Endodermal cell (in vitro differentiated cells): ENCODE measurements at regions not wholly inside any gene's neighbourhood (a gene's known extent, or its start where the extent isn't known, plus 50 kb on each side); places are given as distances from the start of the nearest gene placed in this dataset.

ENCODE experiments used
- DNase-seq: peaks from one replicate; pipeline ENCODE4 v3.0.0-alpha.2; 2017
- H3K27ac ChIP-seq: 2 replicates; pipeline ENCODE4 v1.5.1; 2013; ENCODE audit warnings: mild to moderate bottlenecking, low read depth, low read length, moderate library complexity
- H3K27me3 ChIP-seq: 2 replicates; pipeline ENCODE4 v1.6.1; 2013; ENCODE audit warnings: mild to moderate bottlenecking, low read length, moderate library complexity; ENCODE audit not compliant: insufficient read depth, control insufficient read depth, poor library complexity, severe bottlenecking
- H3K36me3 ChIP-seq: 2 replicates; pipeline ENCODE4 v1.7.0; 2013; ENCODE audit warnings: mild to moderate bottlenecking, low read length, moderate library complexity; ENCODE audit not compliant: control insufficient read depth, insufficient read depth
- H3K4me1 ChIP-seq: one replicate; pipeline ENCODE4 v1.7.0; 2013; ENCODE audit warnings: low read length; ENCODE audit not compliant: control insufficient read depth, insufficient read depth
- H3K4me3 ChIP-seq: 2 replicates; pipeline ENCODE4 v1.5.1; 2013; ENCODE audit warnings: mild to moderate bottlenecking, low read length, moderate library complexity
- H3K9ac ChIP-seq: 2 replicates; pipeline ENCODE4 v1.6.1; 2013; ENCODE audit warnings: mild to moderate bottlenecking, low read length, moderate library complexity; ENCODE audit not compliant: poor library complexity, severe bottlenecking; ENCODE audit errors: extremely low read depth
- H3K9me3 ChIP-seq: 2 replicates; pipeline ENCODE4 v1.6.1; 2013; ENCODE audit warnings: mild to moderate bottlenecking, low read length, moderate library complexity; ENCODE audit not compliant: control insufficient read depth
- H3K27ac Mint-ChIP-seq: 2 replicates; pipeline ENCODE4 v1.8.0; 2020; ENCODE audit warnings: mixed read lengths
- H3K27me3 Mint-ChIP-seq: 2 replicates; pipeline ENCODE4 v1.8.0; 2021; ENCODE audit warnings: mild to moderate bottlenecking, mixed read lengths; ENCODE audit not compliant: insufficient read depth
- H3K36me3 Mint-ChIP-seq: 2 replicates; pipeline ENCODE4 v1.8.0; 2020; ENCODE audit warnings: low read depth, mixed read lengths
- H3K4me1 Mint-ChIP-seq: 2 replicates; pipeline ENCODE4 v1.8.0; 2020; ENCODE audit warnings: mixed read lengths
- H3K4me3 Mint-ChIP-seq: 2 replicates; pipeline ENCODE4 v1.8.0; 2020; ENCODE audit warnings: mild to moderate bottlenecking, moderate library complexity, mixed read lengths
- H3K9me3 Mint-ChIP-seq: 2 replicates; pipeline ENCODE4 v1.8.0; 2020; ENCODE audit warnings: mild to moderate bottlenecking, mixed read lengths
- WGBS, 2 experiments: methylation state at CpG; one replicate each; pipeline versions ENCODE4 v1.1.5 to v1.1.7; 2013; ENCODE audit warnings: missing lambda C conversion rate in 2 of 2, mixed read lengths in 1 of 2; ENCODE audit not compliant: insufficient coverage in 1 of 2, insufficient read length in 1 of 2; 5-methylcytosine and 5-hydroxymethylcytosine counted together
- TF ChIP-seq, protein P1 (sequence below): fragments of 200-600 bp; sonication (generic); conservative IDR thresholded peaks from 2 replicates; pipeline ENCODE4 v1.5.0; 2021; ENCODE audit warnings: antibody characterized with exemption, mild to moderate bottlenecking

DNA sequence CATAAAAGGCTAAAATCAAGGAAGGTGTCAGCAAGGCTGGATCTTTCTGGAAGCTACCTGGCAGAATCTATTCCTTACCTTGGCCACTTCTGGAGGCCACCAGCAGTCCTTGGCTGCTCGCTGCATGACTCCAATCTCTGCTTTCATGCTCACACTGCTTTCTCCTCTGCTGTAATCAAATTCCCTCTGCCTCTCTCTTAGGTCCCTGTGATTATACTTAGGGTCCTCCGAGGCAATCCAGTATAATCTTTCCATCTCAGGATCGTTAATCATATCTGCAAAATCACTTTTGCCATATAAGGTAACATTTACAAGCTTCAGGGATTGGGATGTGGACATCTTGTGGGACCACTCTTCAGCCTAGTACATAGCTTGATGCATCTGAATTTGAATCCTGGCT, 110.7 kb upstream of the IVNS1ABP start:
- no peak overlapping the region for H3K4me3 Mint-ChIP-seq
- H3K4me1 Mint-ChIP-seq = peaks cover 26% of the 10 kb centered on the region
- TF ChIP-seq, protein P1, sequence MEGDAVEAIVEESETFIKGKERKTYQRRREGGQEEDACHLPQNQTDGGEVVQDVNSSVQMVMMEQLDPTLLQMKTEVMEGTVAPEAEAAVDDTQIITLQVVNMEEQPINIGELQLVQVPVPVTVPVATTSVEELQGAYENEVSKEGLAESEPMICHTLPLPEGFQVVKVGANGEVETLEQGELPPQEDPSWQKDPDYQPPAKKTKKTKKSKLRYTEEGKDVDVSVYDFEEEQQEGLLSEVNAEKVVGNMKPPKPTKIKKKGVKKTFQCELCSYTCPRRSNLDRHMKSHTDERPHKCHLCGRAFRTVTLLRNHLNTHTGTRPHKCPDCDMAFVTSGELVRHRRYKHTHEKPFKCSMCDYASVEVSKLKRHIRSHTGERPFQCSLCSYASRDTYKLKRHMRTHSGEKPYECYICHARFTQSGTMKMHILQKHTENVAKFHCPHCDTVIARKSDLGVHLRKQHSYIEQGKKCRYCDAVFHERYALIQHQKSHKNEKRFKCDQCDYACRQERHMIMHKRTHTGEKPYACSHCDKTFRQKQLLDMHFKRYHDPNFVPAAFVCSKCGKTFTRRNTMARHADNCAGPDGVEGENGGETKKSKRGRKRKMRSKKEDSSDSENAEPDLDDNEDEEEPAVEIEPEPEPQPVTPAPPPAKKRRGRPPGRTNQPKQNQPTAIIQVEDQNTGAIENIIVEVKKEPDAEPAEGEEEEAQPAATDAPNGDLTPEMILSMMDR = no peak
- no peak overlapping the region for H3K27ac Mint-ChIP-seq
- no peak overlapping the region for H3K4me3 ChIP-seq
- H3K4me1 ChIP-seq = peaks cover 5% of the 10 kb centered on the region
- H3K27ac ChIP-seq = no peak overlapping the region
- no peaks in the 10 kb centered on the region for H3K27me3 Mint-ChIP-seq
- no peak for DNase-seq
- H3K9me3 ChIP-seq = no peaks in the 10 kb centered on the region
- no peaks in the 10 kb centered on the region for H3K36me3 ChIP-seq
- peaks cover 4% of the 10 kb centered on the region for H3K9me3 Mint-ChIP-seq
- no peak overlapping the region for H3K9ac ChIP-seq
- WGBS, 2 experiments = 83 to 90% methylated on average over 3 of the region's 3 CpGs
- no peaks in the 10 kb centered on the region for H3K36me3 Mint-ChIP-seq
- H3K27me3 ChIP-seq = no peaks in the 10 kb centered on the region

- Mint-ChIP-seq H3K36me3 (no peaks in the 10 kb centered on the region), H3K27me3 (no peaks in the 10 kb centered on the region), H3K4me3 (no peak overlapping the region), H3K4me1 (peaks cover 26% of the 10 kb centered on the region), H3K27ac (no peak overlapping the region), H3K9me3 (peaks cover 4% of the 10 kb centered on the region)
- 100% methylated on average over 2 of the region's 2 CpGs; no CpG with 5 or more reads in 1 of the 2 experiments for WGBS, 2 experiments
- H3K4me1 ChIP-seq = peaks cover 5% of the 10 kb centered on the region
- no peaks in the 10 kb centered on the region for H3K9me3 ChIP-seq
- H3K4me3 ChIP-seq = no peak overlapping the region
- H3K27me3 ChIP-seq = no peaks in the 10 kb centered on the region
- TF ChIP-seq, protein P1 = no peak
- DNase-seq = no peak
- no peak overlapping the region for H3K27ac ChIP-seq
- no peak overlapping the region for H3K9ac ChIP-seq
- no peaks in the 10 kb centered on the region for H3K36me3 ChIP-seq
These were observed 110.2 kb upstream of the IVNS1ABP start for GRCh38 chr1:185427264-185427663.

DNA sequence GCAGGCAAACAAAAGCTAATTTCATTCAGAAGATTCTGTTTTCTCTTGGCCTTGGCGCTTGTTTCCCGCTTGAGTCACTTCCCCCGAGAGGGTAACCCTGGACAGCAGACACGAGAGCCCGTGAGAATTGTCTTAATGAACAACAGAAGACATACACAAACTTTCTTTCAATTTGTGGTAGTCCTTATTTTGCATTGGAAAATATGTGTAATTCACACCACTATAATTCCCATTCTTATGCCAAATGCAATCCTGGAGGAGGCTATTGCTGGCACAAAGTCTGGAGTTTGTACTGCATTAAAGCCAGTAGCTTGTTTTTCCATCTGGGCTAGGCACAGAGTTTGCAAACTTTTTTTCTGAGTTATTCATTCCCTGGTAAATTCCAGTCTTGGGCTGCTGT, 109.8 kb upstream of the IVNS1ABP start:
- TF ChIP-seq, protein P1 = no peak
- Histone ChIP-seq H3K4me1 (peaks cover 5% of the 10 kb centered on the region), H3K27me3 (no peaks in the 10 kb centered on the region), H3K4me3 (no peak overlapping the region), H3K36me3 (no peaks in the 10 kb centered on the region), H3K9me3 (no peaks in the 10 kb centered on the region), H3K27ac (no peak overlapping the region), H3K9ac (no peak overlapping the region)
- Mint-ChIP-seq H3K4me3 (no peak overlapping the region), H3K36me3 (no peaks in the 10 kb centered on the region), H3K4me1 (peaks cover 26% of the 10 kb centered on the region), H3K27ac (no peak overlapping the region), H3K27me3 (no peaks in the 10 kb centered on the region), H3K9me3 (peaks cover 4% of the 10 kb centered on the region)
- 95 to 96% methylated on average over 3 to 5 of the region's 5 CpGs for WGBS, 2 experiments
- DNase-seq = no peak
